GM18517 (cell line): ENCODE measurements at regions not wholly inside any gene's neighbourhood (a gene's known extent, or its start where the extent isn't known, plus 50 kb on each side); places are given as distances from the start of the nearest gene placed in this dataset.
"Not testable (repeated sequence)": the region's sequence is repeated elsewhere in the genome, so short reads cannot be mapped to it uniquely, and the experiment has no call there.

Source experiments
- ATAC-seq: cut with Tn5 transposase; IDR thresholded peaks from one replicate; pipeline ENCODE4 v1.9.1; 2021; ENCODE audit warnings: mild to moderate bottlenecking, moderate library complexity; ENCODE audit not compliant: unreplicated experiment

DNA sequence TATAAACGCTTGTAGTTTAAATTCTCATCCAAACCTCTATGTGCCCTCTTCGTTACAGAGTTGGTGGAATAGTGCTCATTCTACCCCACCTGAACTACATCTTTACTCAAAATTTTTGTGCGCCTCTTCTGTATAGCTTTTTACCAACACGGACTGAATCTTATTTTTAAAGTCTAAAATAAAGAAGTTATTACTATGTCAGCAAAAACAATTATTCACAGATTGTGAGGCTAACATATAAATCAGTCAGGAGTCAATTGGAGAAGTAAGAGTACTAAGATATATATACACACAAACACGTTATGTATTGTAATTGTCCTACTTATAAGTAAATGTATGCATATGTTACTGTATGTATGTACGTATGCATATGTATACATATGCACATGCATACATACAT is 274.9 kb upstream of the ADGRL4 start:
- no peak for ATAC-seq

DNA sequence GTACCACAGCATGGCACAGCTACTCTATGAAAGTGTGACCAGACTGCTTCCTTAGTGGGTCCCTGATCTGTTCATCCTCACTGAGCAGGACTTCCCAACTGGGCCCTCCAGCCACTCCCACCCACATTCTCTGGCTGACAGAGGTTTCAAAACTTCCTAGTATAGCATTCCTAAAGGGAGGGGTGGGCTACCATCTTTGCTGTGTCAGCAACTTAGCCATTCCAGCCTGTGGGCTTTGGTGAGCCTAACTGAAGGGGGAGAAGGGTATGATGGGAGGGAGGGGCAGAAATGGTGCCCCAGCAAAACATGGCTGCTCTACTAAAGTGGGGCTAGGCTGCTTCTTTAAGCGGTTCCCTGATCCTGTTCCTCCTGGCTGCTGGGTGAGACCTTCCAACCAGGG is 265.2 kb upstream of the ADGRL4 start:
- ATAC-seq = no peak

DNA sequence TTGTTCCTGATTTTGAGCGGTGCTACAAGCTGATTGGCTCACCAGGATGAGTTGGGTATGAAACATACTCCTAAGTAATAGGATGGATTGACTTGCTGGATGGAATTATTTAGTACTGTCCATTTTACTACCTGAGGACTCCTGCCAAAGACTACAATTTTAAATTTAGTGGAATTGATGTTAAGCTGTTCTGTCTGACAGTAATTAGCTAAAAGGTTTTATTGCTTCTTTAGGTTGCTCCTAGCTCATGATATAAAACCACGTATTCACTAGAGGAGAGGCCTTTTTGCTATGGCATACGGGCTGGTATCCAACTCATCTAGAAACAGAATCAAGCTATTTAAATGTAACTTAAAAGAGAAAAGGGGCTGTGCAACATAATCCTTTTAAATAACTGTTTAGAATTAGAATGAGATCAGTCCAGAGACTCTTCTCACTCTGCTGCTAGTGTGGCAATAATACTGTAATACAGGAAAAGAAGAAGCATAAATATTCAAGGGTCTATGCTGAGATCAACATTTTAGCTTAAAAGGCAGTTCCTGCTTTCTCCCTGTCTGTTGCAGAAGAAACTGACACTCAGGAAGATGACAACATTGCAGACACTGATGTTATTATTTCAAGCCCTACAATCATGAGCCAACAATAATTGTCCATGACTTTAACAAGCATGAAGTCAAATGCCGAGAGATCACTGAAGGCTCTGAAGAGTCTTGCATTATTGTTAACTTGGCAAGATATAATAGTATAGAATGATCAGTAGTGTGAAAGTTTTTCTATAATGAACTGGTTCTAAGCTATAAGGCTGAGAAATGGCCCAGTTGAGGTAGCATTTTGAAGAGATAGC is 258.7 kb upstream of the ADGRL4 start:
- no peak for ATAC-seq

DNA sequence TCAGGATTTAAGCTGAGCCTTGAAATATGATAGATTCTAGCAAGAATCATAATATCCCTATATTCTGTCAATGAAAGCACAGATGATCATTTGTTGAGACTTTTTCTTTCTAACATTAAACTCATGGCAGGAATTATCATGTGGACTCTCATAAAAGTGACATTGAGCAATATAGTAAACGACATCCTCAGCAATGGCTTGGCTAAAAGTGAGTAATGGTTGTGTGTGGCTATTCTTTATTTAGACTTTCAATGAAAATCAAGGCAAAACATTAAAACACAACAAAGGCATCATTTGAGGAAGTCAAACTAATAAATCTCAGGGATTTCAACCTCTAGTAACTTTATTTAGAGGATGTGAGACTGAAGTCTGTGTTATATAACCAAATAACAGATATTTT is 257.8 kb upstream of the ADGRL4 start:
- ATAC-seq = no peak

DNA sequence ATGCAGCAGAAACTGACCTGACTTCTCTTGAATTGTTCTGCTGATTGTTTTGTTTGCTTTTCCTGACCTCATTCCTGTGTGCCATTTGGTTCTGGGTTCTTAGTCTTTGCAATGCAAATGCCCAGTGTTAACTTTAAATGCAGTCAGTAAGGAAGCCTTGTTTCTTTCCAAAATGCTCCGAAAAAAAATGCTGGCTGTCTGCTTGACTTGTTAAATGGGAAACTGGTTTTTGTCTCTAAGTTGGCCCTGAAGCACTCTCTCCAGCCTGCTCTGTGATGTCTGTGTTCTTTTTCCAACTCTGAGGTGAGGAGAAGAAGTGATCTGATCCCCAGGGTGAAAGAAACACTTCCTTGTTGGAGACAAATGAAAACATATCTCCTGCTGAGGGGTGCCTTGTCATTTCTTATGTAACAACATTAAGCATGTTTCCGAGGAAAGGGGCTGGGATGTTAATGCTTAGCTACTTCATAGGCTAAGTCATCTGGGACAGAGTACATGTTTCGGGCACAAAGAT is 256.3 kb upstream of the ADGRL4 start:
- no peak for ATAC-seq

DNA sequence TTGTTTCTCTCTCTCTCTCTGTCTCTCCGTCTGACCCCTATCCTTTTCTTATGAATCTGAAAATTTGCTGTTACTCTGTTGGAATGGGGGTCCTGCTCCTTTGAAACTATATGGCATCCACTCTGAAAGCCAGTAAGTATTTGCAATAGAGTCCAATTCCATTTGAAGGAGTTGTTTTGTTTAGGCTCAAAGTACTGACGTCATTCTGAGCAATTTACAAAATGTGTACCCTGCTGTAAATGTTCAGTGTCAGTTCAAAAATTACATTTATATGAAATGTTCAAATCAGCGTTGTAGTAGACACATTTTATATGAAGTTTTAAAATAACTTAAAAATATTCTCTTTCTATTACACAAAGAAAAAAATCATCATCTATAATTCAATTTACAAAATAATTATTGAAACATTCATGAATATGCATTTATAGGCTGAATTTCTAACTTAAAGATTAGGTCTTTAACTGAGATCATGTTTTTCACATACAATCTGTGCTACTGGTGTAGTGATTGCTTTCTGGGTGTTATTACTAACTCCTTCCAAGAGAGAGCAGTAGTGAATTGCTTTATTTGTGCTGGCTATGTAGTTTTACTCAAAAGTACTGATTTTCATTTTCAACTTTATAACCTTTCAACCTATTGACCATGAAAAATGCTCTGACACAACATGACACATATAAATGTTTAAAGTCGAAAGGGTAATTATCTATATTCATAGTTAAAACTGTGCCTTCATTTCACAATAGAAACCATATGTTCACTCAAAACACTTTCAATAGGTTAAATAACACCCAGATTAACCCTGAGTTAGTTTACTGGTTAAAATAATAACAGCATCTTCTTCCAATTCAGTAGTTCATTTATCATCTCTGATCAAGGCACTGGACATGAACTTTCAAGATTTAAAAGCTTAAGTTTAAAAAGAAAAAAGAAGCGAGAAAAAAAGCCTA is 253.1 kb upstream of the ADGRL4 start:
- ATAC-seq = no peak

DNA sequence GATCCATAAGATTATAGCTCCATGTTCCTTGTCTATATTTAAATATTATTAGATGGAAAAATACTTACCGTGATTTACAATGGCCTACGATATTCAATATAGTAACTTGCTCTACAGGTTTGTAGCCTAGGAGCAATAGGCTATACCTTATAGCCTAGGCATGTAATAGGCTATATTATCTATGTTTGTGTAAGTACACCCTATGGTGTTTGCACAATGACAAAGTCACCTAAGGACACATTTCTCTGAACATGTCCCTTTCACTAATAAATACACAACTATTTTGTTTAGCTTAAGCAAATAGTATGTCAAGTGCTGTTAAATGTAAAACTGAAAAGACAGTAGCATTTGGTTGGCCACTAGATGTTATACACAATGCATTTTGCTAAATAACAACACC is 248.9 kb upstream of the ADGRL4 start:
- no peak for ATAC-seq

DNA sequence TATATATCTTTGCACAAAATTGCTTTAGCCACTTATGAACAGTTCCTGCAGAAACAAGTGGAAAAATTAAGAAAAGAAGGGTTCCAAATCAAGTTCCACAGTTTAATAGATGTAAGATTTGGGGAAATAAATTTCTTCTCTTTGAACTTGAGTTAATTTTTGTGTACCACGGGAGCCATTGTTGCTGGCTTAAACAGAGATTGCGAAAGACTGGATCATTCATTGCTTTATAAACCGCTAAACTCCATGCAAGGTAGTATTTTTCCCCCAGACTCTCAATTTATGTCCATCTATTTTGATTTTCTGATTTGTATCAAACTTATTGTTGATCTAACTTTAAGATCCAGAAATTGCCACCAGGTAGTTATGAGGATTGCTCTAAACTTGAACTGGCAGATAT is 246.1 kb upstream of the ADGRL4 start:
- no peak for ATAC-seq

DNA sequence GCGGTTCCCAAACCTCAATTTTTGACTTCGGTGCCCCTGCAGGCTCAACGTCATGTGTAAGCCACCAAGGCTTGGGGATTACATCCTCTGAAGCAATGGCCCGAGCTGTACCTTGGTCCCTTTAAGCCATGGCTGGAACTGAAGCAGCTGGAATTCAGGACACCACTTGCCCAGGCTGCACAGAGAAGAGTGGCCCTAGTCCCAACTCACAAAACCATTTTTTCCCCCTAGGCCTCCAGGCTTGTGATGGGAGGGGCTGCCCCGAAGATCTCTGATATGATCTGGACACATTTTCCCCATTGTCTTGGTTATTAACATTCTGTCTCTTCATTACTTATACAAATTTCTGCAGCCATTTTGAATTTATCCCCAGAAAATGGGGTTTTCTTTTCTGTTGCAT is 233.3 kb upstream of the ADGRL4 start:
- no peak for ATAC-seq

DNA sequence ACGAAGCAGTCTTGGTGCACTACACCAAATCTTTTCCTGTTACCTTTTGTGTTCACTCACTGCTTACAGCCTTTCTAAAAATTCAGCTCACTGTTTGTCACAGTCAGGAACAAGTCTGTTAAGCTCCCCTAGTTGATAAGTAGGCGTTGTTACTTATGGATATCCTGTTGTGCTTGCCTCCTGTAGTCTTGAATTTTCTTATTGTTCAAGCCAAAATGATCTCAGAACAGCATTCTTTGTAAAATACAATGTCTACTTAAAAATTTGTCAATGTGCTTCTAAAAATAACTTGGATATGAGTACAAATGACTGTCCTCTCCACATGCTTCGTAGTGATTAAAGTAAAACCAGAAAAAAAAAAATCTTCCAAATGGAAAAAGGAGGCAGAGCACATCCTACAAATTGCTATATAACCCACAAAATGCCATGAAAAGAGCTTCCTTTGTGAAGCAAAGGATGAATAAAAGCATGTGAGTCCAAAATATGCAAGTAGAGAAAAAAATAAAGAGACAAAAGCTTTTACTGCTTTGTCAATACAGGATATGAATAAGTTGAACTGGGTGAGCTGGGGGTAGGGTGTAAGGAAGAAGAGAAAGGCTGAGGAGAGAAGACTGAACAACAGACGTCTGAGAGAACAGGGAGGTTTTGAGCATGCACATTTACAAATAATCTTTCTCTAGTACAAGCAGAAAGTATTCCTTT is 228.9 kb upstream of the ADGRL4 start:
- no peak for ATAC-seq

DNA sequence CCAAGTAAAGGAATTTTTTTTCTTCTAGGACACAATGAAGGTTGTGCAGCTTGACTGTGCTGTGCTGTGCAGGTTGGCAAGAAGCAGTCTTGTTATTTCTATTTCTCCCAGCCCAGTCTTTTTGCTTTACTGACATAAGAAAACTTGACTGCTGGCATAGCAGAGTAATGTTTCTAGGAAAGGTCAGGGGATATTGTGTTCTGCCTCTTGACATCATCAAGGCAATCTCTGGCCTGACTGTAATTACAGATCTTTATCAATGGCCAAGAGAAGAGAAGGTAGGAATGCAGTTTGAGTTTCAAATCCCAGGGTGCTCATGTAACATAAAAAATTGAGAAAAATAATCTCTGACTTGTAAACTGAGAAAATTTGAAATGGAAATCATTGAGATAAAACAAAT is 226.3 kb upstream of the ADGRL4 start:
- no peak for ATAC-seq

DNA sequence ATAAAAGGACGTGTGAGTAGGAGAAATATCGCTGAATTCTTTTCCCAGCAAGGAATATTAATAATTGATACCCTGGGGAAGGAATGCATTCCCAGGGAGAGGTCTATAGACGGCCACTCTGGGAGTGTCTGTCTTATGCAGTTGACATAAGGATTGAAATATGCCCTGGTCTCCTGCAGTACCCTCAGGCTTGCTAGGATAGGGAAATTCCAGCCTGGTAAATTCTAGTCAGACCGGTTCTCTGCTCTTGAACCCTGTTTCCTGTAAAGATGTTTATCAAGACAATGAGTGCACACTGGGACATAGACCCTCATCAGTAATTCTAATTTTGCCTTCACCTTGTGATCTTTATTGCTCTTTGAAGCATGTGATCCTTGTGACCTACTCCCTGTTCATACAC is 224.2 kb upstream of the ADGRL4 start:
- ATAC-seq = not testable (repeated sequence)

DNA sequence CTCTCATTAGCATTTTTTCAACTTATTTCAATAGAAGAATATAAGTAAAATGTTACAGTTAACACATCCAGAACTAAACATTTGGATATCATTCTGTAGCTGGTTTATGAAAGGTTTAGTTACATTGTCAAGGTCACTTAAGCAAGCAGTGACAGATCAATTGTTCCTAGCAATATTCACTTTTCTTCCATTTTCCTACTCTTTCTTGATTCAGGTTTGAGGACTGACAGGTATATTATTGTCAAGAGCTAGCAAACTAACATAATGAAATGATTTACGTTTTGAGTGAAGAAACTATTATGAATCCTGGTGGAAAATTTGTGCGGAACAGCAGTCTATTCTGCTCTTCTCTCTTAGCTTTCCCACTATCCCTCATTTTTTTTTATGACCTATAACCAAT is 220.4 kb upstream of the ADGRL4 start:
- no peak for ATAC-seq

DNA sequence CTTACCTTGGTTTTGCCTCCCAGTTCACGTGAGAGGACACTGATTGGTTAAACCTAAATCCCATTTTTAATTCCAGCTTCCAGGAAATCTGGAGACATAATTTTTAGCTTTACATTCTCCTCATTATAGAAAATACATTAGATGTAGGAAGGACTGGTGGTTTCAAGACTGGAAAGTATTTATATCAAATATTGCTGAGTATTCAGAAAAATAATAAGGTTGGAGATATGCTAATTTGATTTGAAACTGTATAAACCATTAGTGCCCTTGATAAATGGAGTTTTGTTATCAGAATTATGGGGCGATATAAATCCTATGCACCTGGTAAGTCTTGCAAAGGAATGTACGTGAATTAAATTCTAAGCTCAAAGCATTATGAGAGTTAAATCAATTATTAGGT is 218.0 kb upstream of the ADGRL4 start:
- no peak for ATAC-seq

DNA sequence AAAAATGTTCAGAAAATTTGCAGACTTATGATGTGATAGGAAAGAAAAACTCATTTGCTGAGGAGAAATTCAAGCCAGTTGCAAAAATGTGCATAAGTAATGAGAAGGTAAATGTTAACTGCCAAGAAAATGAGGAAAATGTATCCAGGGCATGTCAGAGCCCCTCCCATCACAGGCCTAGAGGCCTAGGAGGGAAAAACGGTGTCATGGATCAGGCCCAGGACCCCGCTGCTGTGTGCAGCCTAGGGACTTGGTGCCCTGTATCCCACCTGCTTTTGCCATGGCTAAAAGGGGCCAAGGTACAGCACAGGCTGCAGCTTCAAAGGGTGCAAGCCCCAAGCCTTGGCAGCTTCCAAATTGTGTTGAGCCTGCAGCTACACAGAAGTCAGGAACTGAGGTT is 214.0 kb upstream of the ADGRL4 start:
- ATAC-seq = no peak

DNA sequence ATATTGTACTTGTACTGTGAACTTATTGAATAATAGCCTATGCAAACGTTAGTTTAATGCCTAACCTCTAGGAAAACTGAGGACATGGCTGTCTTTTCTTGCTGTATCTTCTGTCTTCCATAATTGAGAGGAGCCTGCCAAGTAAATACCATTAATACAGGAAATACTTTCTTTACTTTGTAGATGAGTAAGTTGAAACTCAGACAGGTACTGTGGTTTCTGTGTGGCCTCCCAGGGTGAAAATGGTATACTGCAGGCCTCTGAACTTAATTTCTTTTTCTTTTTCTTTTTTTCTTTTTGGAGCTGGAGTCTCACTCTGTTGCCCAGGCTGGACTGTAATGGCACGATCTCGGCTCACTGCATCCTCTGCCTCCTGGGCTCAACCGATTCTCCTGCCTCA is 208.8 kb upstream of the ADGRL4 start:
- ATAC-seq = no peak

DNA sequence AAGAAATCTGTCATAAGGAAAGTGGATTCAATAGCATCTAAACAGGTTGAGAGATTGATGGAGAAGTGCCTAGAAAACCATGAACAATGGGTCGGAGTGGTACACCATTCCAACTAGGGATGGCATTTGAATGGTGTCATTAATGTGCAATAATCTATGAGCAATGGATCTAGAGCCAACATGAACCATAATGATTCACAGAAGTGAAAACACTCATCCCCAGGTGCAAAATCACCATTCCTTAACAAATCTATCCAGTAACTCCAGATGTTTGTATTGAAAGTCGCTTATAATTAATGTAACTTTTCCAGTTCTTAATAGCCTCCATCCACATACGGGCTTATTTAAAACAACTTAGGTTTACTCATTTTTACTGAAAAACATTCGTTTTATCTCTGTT is 201.3 kb upstream of the ADGRL4 start:
- no peak for ATAC-seq

DNA sequence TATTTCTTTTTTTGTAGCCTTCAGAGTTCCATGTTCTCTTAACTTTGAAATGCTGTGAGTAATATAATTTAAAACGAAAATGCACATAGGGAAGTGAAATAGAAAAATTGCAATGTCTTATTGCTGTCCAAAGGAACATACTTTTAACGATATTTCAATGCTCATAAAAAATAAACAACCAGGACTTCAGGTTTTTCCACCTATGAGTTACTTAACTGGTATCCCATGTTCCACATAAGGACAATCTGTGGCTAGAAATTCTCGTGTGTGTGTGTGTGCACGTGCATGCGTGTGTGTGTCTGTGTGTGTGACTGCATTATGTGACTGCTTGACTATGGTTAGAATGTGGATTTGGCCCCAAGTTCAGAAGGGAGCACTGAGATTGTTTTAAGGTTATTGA is 200.8 kb upstream of the ADGRL4 start:
- ATAC-seq = no peak

DNA sequence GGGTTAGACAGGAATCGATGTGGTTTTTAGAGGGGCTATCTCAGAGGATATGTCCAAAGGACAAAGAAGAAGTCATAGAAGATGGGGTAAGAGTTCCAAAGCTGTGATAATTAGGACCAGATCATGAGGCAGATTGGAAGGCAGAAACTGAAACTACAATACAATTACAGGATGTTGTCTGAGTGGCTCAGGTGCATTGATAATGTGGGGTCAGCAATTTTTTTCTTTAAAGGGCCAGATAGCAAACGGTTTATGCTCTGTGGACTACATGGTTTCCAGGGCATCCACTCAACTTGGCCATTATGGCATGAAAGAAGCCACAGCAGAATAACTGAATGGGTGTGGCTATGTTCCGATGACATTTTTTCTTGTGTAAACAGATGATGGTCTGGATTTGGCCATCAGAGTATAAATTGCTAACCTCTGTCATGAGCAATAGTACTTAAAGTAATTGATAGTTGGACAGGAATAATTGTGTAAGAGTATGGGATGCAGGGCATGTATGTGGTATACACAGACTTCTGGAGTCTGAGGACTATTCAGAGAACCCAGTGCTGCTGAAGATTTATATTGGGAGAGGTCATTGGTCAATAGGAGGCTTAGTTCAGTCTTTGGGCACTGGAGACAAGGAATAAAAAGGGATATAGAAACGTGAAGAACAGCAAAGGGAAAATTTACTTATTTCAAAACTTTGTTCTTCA is 198.4 kb upstream of the ADGRL4 start:
- no peak for ATAC-seq

DNA sequence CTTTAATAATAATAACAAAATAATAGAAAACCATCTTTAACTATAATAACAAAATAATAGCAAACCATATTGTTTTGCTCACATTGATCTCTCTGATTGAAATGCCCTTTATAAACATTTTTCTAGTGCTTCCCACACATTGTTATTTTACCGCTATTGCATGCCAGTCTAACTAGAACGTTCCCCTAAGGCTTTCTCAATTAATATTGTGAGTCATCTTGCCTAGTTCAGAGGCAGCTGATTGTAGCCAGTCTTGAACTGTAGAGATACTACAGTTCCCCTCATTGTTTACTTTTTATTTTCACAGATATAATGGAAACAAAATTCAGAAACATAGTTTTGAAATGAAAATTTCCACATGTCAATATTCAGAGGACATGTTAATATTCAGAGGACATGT is 192.3 kb upstream of the ADGRL4 start:
- ATAC-seq = no peak

DNA sequence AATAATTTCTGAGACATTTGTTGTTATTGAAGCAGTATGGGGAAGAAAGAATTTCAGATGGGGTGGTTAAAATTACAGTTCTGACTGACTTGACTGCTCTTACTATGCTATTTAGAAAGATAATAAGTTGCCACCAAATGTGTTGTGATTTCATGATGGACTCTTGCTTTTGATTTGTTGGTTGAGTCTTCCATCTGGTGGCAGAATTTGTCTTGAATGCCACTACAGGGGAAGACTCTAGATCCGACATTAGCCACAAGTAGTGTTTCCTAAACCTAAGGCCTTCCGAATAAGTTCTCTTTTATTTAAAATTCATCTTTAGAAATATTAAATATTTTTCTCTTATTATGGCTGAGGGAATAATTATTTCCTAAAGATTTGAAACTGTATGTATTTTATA is 190.9 kb upstream of the ADGRL4 start:
- no peak for ATAC-seq
